ENCODE measurements at regions not wholly inside any gene's neighbourhood (a gene's known extent, or its start where the extent isn't known, plus 50 kb on each side); places are given as distances from the start of the nearest gene placed in this dataset.

GRCh38 chr17:53006006-53006405 is 816.7 kb upstream of the KIF2B start:
- Histone ChIP-seq H3K27me3 (no peaks in the 10 kb centered on the region), H3K4me3 (replicated peaks in 1 of 3) (no peak overlapping the region), H3K4me1 (no peaks in the 10 kb centered on the region), H3K9me3 (no peaks in the 10 kb centered on the region), H3K36me3 (no peaks in the 10 kb centered on the region), H3K27ac (no peak overlapping the region)
- no peak for DNase-seq
- no peak for TF ChIP-seq CTCF (IDR thresholded peaks at IDR 0.05)
- no peak for TF ChIP-seq POLR2A (IDR thresholded peaks at IDR 0.05)
- 83 to 86% methylated on average over 1 of the region's 1 CpG for WGBS, 2 donors
- intact Hi-C loops (cut with DNase I), result no loop called here

- no peak for TF ChIP-seq POLR2A (IDR thresholded peaks at IDR 0.05)
- no peak for TF ChIP-seq CTCF (IDR thresholded peaks at IDR 0.05)
- no peaks in the 10 kb centered on the region for H3K9me3 ChIP-seq
- H3K36me3 ChIP-seq, result no peaks in the 10 kb centered on the region
- no peaks in the 10 kb centered on the region for H3K4me1 ChIP-seq
- no peak overlapping the region for H3K4me3 ChIP-seq (replicated peaks in 1 of 3)
- intact Hi-C loops (cut with DNase I), result no loop called here
- no peaks in the 10 kb centered on the region for H3K27me3 ChIP-seq
- no peak for DNase-seq
- no peak overlapping the region for H3K27ac ChIP-seq
These were observed 817.8 kb upstream of the KIF2B start for GRCh38 chr17:53004902-53005301.

- Histone ChIP-seq H3K36me3 (no peaks in the 10 kb centered on the region), H3K27me3 (no peaks in the 10 kb centered on the region), H3K4me1 (no peaks in the 10 kb centered on the region), H3K4me3 (replicated peaks in 1 of 3) (no peak overlapping the region), H3K9me3 (no peaks in the 10 kb centered on the region), H3K27ac (no peak overlapping the region)
- WGBS, 2 donors, result 82 to 85% methylated on average over 3 of the region's 3 CpGs
- intact Hi-C loops (cut with DNase I), result no loop called here
- TF ChIP-seq CTCF (IDR thresholded peaks at IDR 0.05), result no peak
- TF ChIP-seq POLR2A (IDR thresholded peaks at IDR 0.05), result no peak
- no peak for DNase-seq
These were observed 826.8 kb upstream of the KIF2B start for GRCh38 chr17:52995881-52996280.

- Histone ChIP-seq H3K4me3 (replicated peaks in 1 of 3) (no peak overlapping the region), H3K4me1 (no peaks in the 10 kb centered on the region), H3K27ac (no peak overlapping the region), H3K27me3 (no peaks in the 10 kb centered on the region), H3K9me3 (no peaks in the 10 kb centered on the region), H3K36me3 (no peaks in the 10 kb centered on the region)
- no peak for TF ChIP-seq POLR2A (IDR thresholded peaks at IDR 0.05)
- TF ChIP-seq CTCF (IDR thresholded peaks at IDR 0.05), result no peak
- 44 to 69% methylated on average over 1 of the region's 1 CpG for WGBS, 2 donors
- DNase-seq, result no peak
- intact Hi-C loops (cut with DNase I), result no loop called here
These were observed 827.6 kb upstream of the KIF2B start for GRCh38 chr17:52995147-52995546.

GRCh38 chr17:52986056-52986662 is 827.6 kb upstream of the CA10 start:
- no peak for TF ChIP-seq CTCF (IDR thresholded peaks at IDR 0.05)
- TF ChIP-seq POLR2A (IDR thresholded peaks at IDR 0.05), result no peak
- H3K4me1 ChIP-seq, result no peaks in the 10 kb centered on the region
- no peak for DNase-seq
- H3K27me3 ChIP-seq, result no peaks in the 10 kb centered on the region
- no peaks in the 10 kb centered on the region for H3K36me3 ChIP-seq
- no peak overlapping the region for H3K4me3 ChIP-seq (replicated peaks in 1 of 3)
- WGBS, 2 donors, result 14 to 46% methylated on average over 4 of the region's 4 CpGs
- no peak overlapping the region for H3K27ac ChIP-seq
- intact Hi-C loops (cut with DNase I), result no loop called here
- no peaks in the 10 kb centered on the region for H3K9me3 ChIP-seq

Measured in thyroid gland (tissue), 4 donors.